ENCODE measurements at regions not wholly inside any gene's neighbourhood (a gene's known extent, or its start where the extent isn't known, plus 50 kb on each side); places are given as distances from the start of the nearest gene placed in this dataset.

GRCh38 chr4:156336511-156336910, 382.8 kb upstream of the CTSO start:
- TF ChIP-seq, protein P1, sequence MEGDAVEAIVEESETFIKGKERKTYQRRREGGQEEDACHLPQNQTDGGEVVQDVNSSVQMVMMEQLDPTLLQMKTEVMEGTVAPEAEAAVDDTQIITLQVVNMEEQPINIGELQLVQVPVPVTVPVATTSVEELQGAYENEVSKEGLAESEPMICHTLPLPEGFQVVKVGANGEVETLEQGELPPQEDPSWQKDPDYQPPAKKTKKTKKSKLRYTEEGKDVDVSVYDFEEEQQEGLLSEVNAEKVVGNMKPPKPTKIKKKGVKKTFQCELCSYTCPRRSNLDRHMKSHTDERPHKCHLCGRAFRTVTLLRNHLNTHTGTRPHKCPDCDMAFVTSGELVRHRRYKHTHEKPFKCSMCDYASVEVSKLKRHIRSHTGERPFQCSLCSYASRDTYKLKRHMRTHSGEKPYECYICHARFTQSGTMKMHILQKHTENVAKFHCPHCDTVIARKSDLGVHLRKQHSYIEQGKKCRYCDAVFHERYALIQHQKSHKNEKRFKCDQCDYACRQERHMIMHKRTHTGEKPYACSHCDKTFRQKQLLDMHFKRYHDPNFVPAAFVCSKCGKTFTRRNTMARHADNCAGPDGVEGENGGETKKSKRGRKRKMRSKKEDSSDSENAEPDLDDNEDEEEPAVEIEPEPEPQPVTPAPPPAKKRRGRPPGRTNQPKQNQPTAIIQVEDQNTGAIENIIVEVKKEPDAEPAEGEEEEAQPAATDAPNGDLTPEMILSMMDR (IDR thresholded peaks at IDR 0.05; ENCODE audit: low read depth, low read length, missing control alignments) = no peak

DNA sequence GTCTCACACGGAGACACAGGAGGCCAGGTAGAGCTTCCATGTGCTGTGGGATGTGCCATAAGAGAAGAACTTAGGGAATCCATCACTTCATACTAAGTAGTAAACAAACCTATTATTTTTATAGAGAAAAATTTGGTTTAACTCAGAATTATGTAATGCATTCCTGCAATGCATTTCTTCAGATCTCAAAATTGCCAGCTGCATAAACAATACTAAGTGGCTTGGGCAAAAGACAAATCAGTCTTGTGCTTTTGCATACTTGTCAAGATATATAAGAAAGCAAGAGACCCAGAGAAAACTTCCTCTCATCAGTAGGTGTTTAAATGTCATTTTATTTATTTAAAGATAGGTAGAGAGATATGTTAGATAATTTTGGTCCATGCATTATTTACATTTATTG, 382.1 kb upstream of the CTSO start:
- no peak for DNase-seq

More at GRCh38 chr4:156336511-156336910, 382.8 kb upstream of the CTSO start:
- peak; percentile 40 for DNase-seq
- H3K4me3 ChIP-seq (ENCODE audit: low read depth, low read length) = no peak overlapping the region
- in situ Hi-C loops (cut with HindIII; ENCODE audit: low pct_ligation_motif_present, low sequenced_read_pairs) = no loop called here
- H3K36me3 ChIP-seq (replicated peaks) = no peaks in the 10 kb centered on the region
- H3K27ac ChIP-seq = no peak overlapping the region
- no peaks in the 10 kb centered on the region for H3K27me3 ChIP-seq (replicated peaks)

GRCh38 chr4:156330436-156331031, 376.9 kb upstream of the CTSO start:
- DNase-seq = no peak
- Histone ChIP-seq H3K4me3 (ENCODE audit: low read depth, low read length) (no peak overlapping the region), H3K36me3 (replicated peaks) (no peaks in the 10 kb centered on the region), H3K27ac (no peak overlapping the region), H3K27me3 (replicated peaks) (no peaks in the 10 kb centered on the region)
- TF ChIP-seq, protein P1 (IDR thresholded peaks at IDR 0.05; ENCODE audit: low read depth, low read length, missing control alignments) = no peak
- in situ Hi-C loops (cut with HindIII; ENCODE audit: low pct_ligation_motif_present, low sequenced_read_pairs) = no loop called here

More for the DNA sequence above, 382.1 kb upstream of the CTSO start:
- no peaks in the 10 kb centered on the region for H3K36me3 ChIP-seq (replicated peaks)
- in situ Hi-C loops (cut with HindIII; ENCODE audit: low pct_ligation_motif_present, low sequenced_read_pairs) = no loop called here
- no peak overlapping the region for H3K27ac ChIP-seq
- no peaks in the 10 kb centered on the region for H3K27me3 ChIP-seq (replicated peaks)
- no peak overlapping the region for H3K4me3 ChIP-seq (ENCODE audit: low read depth, low read length)
- TF ChIP-seq, protein P1 (IDR thresholded peaks at IDR 0.05; ENCODE audit: low read depth, low read length, missing control alignments) = no peak

GRCh38 chr4:156329779-156330178, 376.1 kb upstream of the CTSO start:
- TF ChIP-seq, protein P1 (IDR thresholded peaks at IDR 0.05; ENCODE audit: low read depth, low read length, missing control alignments) = no peak
- Histone ChIP-seq H3K36me3 (replicated peaks) (no peaks in the 10 kb centered on the region), H3K27me3 (replicated peaks) (no peaks in the 10 kb centered on the region), H3K4me3 (ENCODE audit: low read depth, low read length) (no peak overlapping the region), H3K27ac (no peak overlapping the region)
- in situ Hi-C loops (cut with HindIII; ENCODE audit: low pct_ligation_motif_present, low sequenced_read_pairs) = no loop called here
- DNase-seq = peak; percentile 30

GRCh38 chr4:156328882-156329281, 375.2 kb upstream of the CTSO start:
- Histone ChIP-seq H3K4me3 (ENCODE audit: low read depth, low read length) (no peak overlapping the region), H3K27me3 (replicated peaks) (no peaks in the 10 kb centered on the region), H3K36me3 (replicated peaks) (no peaks in the 10 kb centered on the region), H3K27ac (no peak overlapping the region)
- TF ChIP-seq, protein P1 (IDR thresholded peaks at IDR 0.05; ENCODE audit: low read depth, low read length, missing control alignments) = no peak
- DNase-seq = no peak
- in situ Hi-C loops (cut with HindIII; ENCODE audit: low pct_ligation_motif_present, low sequenced_read_pairs) = no loop called here

DNA sequence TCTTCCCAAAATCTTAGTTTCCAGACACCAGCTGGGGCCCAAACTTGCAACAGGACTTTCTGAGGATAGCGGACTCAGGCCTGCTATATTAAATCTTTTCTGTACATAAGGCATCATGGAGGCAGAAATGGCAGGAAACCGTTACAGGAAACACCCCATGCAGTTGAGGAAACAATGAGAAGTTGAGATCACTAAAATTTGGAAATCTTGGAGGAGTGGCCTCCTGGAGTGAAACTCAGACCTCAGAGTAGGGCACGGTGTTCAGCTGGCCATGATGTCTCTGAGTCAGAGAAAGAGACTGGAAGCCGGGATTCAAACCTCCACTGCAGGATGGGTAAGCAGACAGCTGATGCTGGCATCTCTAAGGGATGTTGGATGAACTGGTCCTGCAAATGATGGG, 372.6 kb upstream of the CTSO start:
- in situ Hi-C loops (cut with HindIII; ENCODE audit: low pct_ligation_motif_present, low sequenced_read_pairs) = no loop called here
- no peak overlapping the region for H3K4me3 ChIP-seq (ENCODE audit: low read depth, low read length)
- no peaks in the 10 kb centered on the region for H3K27me3 ChIP-seq (replicated peaks)
- no peak for DNase-seq
- TF ChIP-seq, protein P1 (IDR thresholded peaks at IDR 0.05; ENCODE audit: low read depth, low read length, missing control alignments) = no peak
- H3K36me3 ChIP-seq (replicated peaks) = no peaks in the 10 kb centered on the region
- H3K27ac ChIP-seq = no peak overlapping the region

Data from brain microvascular endothelial cell (primary cell).